HG02885 (cell line): ENCODE measurements at regions not wholly inside any gene's neighbourhood (a gene's known extent, or its start where the extent isn't known, plus 50 kb on each side); places are given as distances from the start of the nearest gene placed in this dataset.
A peak's percentile ranks its signal among the peaks of the same experiment; 100 is the strongest.

Experiments used
- ATAC-seq: cut with Tn5 transposase; IDR thresholded peaks from one replicate; pipeline ENCODE4 v1.9.1; 2021; ENCODE audit warnings: mild to moderate bottlenecking; ENCODE audit not compliant: unreplicated experiment, poor library complexity

GRCh38 chr4:110769578-110769977 lies 146.7 kb upstream of the PITX2 start:
- no peak for ATAC-seq

DNA sequence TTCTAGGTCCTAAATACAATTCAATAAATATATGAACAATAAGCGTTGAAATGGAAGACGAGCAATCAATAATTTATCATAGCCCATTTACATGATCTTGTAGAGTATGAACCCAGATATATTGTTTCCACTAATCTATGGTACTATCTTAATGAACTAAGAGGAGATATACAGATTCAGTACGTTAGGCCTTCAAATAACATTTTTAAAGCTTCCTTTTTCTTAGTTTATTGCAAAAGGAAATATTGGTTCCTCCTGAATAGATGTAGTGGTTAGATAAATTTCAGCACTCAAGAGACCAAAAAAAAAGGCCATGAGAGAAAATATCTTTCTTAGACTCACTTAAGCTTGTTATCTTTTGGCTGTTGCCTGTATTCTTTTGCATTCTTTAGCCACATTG lies 147.5 kb upstream of the PITX2 start:
- ATAC-seq: no peak

- no peak for ATAC-seq
Observed at GRCh38 chr4:110778521-110778920, 155.6 kb upstream of the PITX2 start.

- ATAC-seq: no peak
Observed at GRCh38 chr4:110780538-110780937, 157.7 kb upstream of the PITX2 start.

- ATAC-seq: no peak
Observed at GRCh38 chr4:110781944-110782343, 159.1 kb upstream of the PITX2 start.

DNA sequence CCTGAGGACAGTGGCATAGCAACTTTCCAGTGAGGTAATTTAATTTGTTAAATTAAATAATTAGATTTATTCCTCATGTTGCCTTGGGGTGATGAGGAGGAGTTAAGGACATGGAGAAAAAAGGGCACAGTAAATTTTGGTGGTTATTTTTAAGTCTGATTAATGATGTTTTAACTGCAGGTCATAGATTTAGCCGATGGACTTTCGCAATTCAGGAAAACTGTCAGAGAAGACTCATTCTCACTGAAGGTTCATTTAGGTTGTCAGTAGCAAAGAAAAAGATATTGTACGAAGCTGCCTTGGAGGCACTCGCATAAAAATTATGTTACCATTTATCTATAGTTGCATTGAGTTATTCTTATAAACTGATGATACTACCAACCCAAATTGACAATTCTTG lies 164.2 kb upstream of the PITX2 start:
- ATAC-seq: no peak

DNA sequence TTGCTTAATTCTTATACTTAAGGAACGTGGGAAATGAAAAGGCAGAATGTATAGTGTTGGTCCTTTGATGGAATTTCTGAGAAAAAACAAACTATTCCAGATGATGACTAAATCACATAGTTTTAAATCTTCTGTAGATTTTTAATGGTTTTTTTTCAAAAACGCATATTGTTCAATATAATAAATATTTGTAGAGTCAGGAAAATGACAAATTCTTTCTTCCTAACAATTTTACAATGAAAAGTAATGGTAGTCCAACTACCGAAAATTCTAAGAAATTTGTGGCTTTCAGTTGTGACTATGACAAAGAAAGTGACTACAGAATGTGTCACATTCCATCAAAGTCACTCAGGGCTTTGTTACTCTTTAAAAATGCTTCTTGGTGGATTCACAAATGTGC lies 164.8 kb upstream of the PITX2 start:
- no peak for ATAC-seq

DNA sequence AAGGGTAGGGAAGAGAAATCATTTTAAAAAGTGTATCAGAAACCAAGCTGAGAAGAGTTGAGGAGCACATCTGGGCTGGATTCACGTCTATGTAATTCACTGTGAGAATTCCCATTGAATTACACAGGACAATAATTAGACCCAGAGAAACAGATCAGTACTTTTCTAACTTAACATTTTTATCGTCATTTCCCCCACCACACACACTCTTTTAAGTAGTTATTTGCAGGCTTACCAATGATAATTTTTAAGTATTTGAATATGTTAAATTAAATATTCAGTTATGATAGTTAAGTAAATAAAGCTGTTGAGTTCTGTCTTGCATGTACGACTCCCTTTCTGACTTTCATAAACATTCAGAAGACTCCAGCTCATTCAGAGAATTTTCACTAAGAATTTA lies 165.4 kb upstream of the PITX2 start:
- ATAC-seq: no peak

GRCh38 chr4:110792036-110792435 lies 169.2 kb upstream of the PITX2 start:
- ATAC-seq: no peak

GRCh38 chr4:110793381-110793801 lies 170.5 kb upstream of the PITX2 start:
- no peak for ATAC-seq

- ATAC-seq: no peak
Observed at GRCh38 chr4:110793890-110794554, 171.1 kb upstream of the PITX2 start.

DNA sequence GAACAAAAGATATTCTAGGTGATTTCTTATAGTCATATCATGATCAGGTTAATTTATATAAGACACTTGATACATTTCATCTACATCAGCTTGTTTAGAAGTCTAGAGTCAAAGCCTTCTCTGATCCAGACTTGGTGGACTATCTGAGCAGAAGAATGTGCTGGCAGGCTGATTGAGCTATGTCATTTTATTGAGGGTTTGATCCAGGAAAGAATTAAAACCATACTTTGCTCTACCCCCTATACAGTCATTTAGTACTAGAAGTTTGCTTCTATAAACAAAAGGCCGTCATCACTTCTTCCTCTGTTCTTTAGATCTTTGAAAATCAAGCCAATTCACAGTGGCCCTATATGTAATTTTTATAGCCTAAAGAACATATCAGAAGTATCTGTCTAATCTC lies 173.1 kb upstream of the PITX2 start:
- ATAC-seq: no peak

- no peak for ATAC-seq
Observed at GRCh38 chr4:110797486-110797885, 174.6 kb upstream of the PITX2 start.

- ATAC-seq: no peak
Observed at GRCh38 chr4:110798687-110799086, 175.8 kb upstream of the PITX2 start.

- ATAC-seq: no peak
Observed at GRCh38 chr4:110799211-110799610, 176.3 kb upstream of the PITX2 start.

- ATAC-seq: no peak
Observed at GRCh38 chr4:110801591-110801990, 178.7 kb upstream of the PITX2 start.

DNA sequence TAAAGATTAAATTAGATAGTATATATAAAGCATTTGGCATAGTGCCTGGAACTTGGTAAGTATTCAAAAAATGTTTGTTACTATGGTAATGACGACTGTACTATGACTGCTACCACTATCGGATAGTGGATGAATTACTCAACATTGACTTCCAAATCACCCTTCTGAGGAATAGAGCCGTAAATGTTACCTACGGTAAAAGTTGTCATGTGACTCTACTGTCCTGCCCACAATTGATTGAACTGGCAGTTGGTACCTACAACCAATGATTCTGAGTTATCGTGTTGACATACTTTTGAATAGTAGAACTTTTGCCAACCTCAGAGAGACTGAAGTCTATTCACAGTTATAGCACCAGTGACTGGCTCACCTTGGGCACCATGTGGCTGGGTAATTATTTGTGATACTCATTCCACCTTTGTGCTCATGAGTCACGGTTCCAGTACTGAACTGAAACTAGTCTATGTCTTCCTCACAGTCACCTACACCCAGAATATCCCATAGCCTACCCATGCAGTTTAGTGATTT lies 185.5 kb upstream of the PITX2 start:
- ATAC-seq: no peak

- ATAC-seq: no peak
Observed at GRCh38 chr4:110815950-110816349, 193.1 kb upstream of the PITX2 start.

DNA sequence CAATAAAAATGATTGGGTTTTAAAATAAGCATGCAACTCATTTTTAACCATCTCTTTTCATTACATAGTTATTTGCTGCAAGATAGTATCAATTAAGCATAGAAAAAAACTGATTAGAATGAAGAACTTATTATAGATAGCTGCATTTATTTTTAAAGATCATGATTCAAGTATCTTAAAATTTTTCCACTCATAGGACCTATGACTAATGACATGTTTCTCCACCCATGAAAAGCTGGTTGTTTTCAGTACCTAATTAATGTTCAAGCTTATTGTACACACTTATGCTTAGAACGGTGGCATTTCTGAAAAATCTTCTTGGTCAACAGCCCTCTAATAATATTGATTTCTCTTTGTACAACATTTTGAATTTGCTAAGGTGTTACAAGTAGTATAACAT lies 193.5 kb upstream of the PITX2 start:
- ATAC-seq: no peak

GRCh38 chr4:110821186-110821585 lies 198.3 kb upstream of the PITX2 start:
- ATAC-seq: no peak

DNA sequence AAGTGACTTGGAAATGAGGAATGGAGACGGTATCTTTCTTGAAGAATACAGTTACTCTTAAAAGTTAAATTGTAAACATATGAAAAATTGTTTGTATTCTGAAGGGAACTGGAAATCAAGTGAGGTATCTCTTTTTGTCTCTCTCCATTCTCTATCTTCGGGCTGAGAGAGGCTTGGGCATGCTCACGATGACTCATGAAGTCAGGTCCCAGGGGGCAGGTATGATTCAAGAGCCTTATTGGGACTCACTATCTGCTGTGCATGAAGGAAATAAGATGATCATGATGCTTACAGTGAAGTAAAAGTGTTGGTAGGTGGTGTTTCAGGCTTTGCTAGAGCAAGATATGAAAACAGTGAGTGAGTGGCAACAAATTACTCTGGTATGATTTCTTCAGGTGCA lies 200.4 kb upstream of the PITX2 start:
- peak; percentile 69 for ATAC-seq

DNA sequence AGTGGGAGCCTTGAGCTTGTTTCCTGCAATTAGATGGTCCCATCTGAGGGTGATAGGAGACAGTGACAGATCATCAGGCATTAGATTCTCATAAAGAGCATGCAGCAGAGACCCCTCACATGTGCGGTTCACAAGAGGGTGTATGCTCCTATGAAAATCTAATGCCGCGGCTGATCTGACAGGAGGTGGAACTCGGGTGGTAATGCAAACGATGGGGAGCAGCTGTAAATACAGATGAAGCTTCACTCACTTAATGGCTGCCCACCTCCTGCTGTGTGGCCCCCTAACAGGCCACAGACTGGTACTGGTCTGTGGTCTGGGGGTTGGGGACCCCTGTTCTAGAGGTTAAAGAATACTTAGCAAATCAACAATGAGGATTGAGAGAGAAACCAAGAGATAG lies 201.5 kb upstream of the PITX2 start:
- ATAC-seq: no peak

DNA sequence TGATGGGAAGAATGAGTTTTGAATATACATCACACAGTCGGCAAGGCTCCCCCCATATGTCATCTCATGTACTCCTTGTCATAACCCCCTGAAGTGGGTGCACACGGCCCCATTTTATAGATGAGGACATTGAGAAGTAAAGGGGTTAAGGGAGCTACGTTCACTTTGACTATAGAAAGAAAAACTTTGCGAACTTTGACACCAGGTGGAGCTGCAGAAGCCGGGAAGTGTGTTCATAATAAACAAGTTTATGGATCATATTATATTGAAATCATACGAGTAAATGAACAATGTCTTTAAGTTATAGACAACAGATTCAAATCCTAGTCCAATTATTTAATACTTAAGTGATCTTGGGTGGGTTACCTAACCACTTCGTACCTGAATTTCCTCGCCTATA lies 203.8 kb upstream of the PITX2 start:
- no peak for ATAC-seq
